ENCODE measurements at regions not wholly inside any gene's neighbourhood (a gene's known extent, or its start where the extent isn't known, plus 50 kb on each side); places are given as distances from the start of the nearest gene placed in this dataset.

- Histone ChIP-seq H4K8ac (ENCODE audit: low read depth, low read length) (no peak overlapping the region), H3K9me3 (replicated peaks in 1 of 2; ENCODE audit: control insufficient read depth in 2 of 2, insufficient read depth in 1 of 2, low read depth in 1 of 2, low read length in 2 of 2) (no peaks in the 10 kb centered on the region), H3K4me3 (ENCODE audit: low read length in 2 of 2) (no peak overlapping the region), H4K91ac (ENCODE audit: low read depth, low read length, poor library complexity) (no peak overlapping the region), H3K18ac (ENCODE audit: low read length) (no peak overlapping the region), H3K79me1 (ENCODE audit: low read depth, low read length) (no peaks in the 10 kb centered on the region), H2BK5ac (ENCODE audit: low read length) (no peak overlapping the region), H3K9ac (ENCODE audit: low read depth, low read length, poor library complexity) (no peak overlapping the region), H2BK15ac (ENCODE audit: low read length) (no peak overlapping the region), H3K27ac (replicated peaks; ENCODE audit: low read length) (no peak overlapping the region), H2BK120ac (ENCODE audit: low read depth, low read length) (no peak overlapping the region), H3K36me3 (replicated peaks in 1 of 2; ENCODE audit: control insufficient read depth in 2 of 2, insufficient read depth in 2 of 2, low read length in 2 of 2) (no peaks in the 10 kb centered on the region), H2AK5ac (ENCODE audit: low read depth, low read length) (no peak overlapping the region), H3K27me3 (ENCODE audit: control insufficient read depth in 3 of 3, insufficient read depth in 3 of 3, low read depth in 1 of 3, low read length in 3 of 3) (no peaks in the 10 kb centered on the region), H3K23ac (ENCODE audit: low read depth, low read length, poor library complexity) (no peak overlapping the region), H3K4me2 (ENCODE audit: insufficient read depth, low read length, poor library complexity, severe bottlenecking) (no peak overlapping the region), H2BK12ac (ENCODE audit: low read length) (no peak overlapping the region), H3K4me1 (ENCODE audit: control insufficient read depth in 2 of 2, insufficient read depth in 1 of 2, low read depth in 1 of 2, low read length in 2 of 2) (peaks cover 1 to 2% of the 10 kb centered on the region in 2 donors), H3K4ac (ENCODE audit: low read length) (no peak overlapping the region), H2AFZ (ENCODE audit: low read length) (no peak overlapping the region), H3K14ac (ENCODE audit: low read length) (no peak overlapping the region)
- no peak for DNase-seq (ENCODE audit: low spot score)
- no CpG with 5 or more reads among the region's 3 CpGs for WGBS, 2 donors (ENCODE audit: extremely low coverage in 2 of 2, insufficient read length in 2 of 2, insufficient replicate concordance in 1 of 2)
Observed at GRCh38 chr2:217186668-217187159, 326.9 kb upstream of the TNP1 start.

GRCh38 chr2:217186152-217186551 is 326.3 kb upstream of the TNP1 start:
- H4K91ac ChIP-seq (ENCODE audit: low read depth, low read length, poor library complexity), result no peak overlapping the region
- no peak overlapping the region for H3K9ac ChIP-seq (ENCODE audit: low read depth, low read length, poor library complexity)
- no peak overlapping the region for H2BK120ac ChIP-seq (ENCODE audit: low read depth, low read length)
- no peak overlapping the region for H2AFZ ChIP-seq (ENCODE audit: low read length)
- no peak for DNase-seq (ENCODE audit: low spot score)
- no peaks in the 10 kb centered on the region for H3K36me3 ChIP-seq (replicated peaks in 1 of 2; ENCODE audit: control insufficient read depth in 2 of 2, insufficient read depth in 2 of 2, low read length in 2 of 2)
- peaks cover 1 to 2% of the 10 kb centered on the region in 2 donors for H3K4me1 ChIP-seq (ENCODE audit: control insufficient read depth in 2 of 2, insufficient read depth in 1 of 2, low read depth in 1 of 2, low read length in 2 of 2)
- H2BK15ac ChIP-seq (ENCODE audit: low read length), result no peak overlapping the region
- H3K4me3 ChIP-seq (ENCODE audit: low read length in 2 of 2), result no peak overlapping the region
- H3K4me2 ChIP-seq (ENCODE audit: insufficient read depth, low read length, poor library complexity, severe bottlenecking), result no peak overlapping the region
- no peak overlapping the region for H3K4ac ChIP-seq (ENCODE audit: low read length)
- no peak overlapping the region for H2BK5ac ChIP-seq (ENCODE audit: low read length)
- no peaks in the 10 kb centered on the region for H3K27me3 ChIP-seq (ENCODE audit: control insufficient read depth in 3 of 3, insufficient read depth in 3 of 3, low read depth in 1 of 3, low read length in 3 of 3)
- no peak overlapping the region for H3K23ac ChIP-seq (ENCODE audit: low read depth, low read length, poor library complexity)
- H3K79me1 ChIP-seq (ENCODE audit: low read depth, low read length), result no peaks in the 10 kb centered on the region
- H2BK12ac ChIP-seq (ENCODE audit: low read length), result no peak overlapping the region
- no peak overlapping the region for H3K14ac ChIP-seq (ENCODE audit: low read length)
- no peak overlapping the region for H2AK5ac ChIP-seq (ENCODE audit: low read depth, low read length)
- WGBS, 2 donors (ENCODE audit: extremely low coverage in 2 of 2, insufficient read length in 2 of 2, insufficient replicate concordance in 1 of 2), result no CpG with 5 or more reads among the region's 6 CpGs
- H4K8ac ChIP-seq (ENCODE audit: low read depth, low read length), result no peak overlapping the region
- H3K18ac ChIP-seq (ENCODE audit: low read length), result no peak overlapping the region
- H3K27ac ChIP-seq (replicated peaks; ENCODE audit: low read length), result no peak overlapping the region
- H3K9me3 ChIP-seq (replicated peaks in 1 of 2; ENCODE audit: control insufficient read depth in 2 of 2, insufficient read depth in 1 of 2, low read depth in 1 of 2, low read length in 2 of 2), result no peaks in the 10 kb centered on the region

GRCh38 chr2:217185265-217185995 is 325.6 kb upstream of the TNP1 start:
- no CpG with 5 or more reads among the region's 7 CpGs for WGBS, 2 donors (ENCODE audit: extremely low coverage in 2 of 2, insufficient read length in 2 of 2, insufficient replicate concordance in 1 of 2)
- Histone ChIP-seq H3K4me3 (ENCODE audit: low read length in 2 of 2) (no peak overlapping the region), H2AFZ (ENCODE audit: low read length) (no peak overlapping the region), H3K9ac (ENCODE audit: low read depth, low read length, poor library complexity) (no peak overlapping the region), H3K14ac (ENCODE audit: low read length) (no peak overlapping the region), H2AK5ac (ENCODE audit: low read depth, low read length) (no peak overlapping the region), H2BK12ac (ENCODE audit: low read length) (no peak overlapping the region), H2BK5ac (ENCODE audit: low read length) (no peak overlapping the region), H4K91ac (ENCODE audit: low read depth, low read length, poor library complexity) (no peak overlapping the region), H3K4me1 (ENCODE audit: control insufficient read depth in 2 of 2, insufficient read depth in 1 of 2, low read depth in 1 of 2, low read length in 2 of 2) (peaks cover 1 to 2% of the 10 kb centered on the region in 2 donors), H3K18ac (ENCODE audit: low read length) (no peak overlapping the region), H3K27ac (replicated peaks; ENCODE audit: low read length) (no peak overlapping the region), H3K36me3 (replicated peaks in 1 of 2; ENCODE audit: control insufficient read depth in 2 of 2, insufficient read depth in 2 of 2, low read length in 2 of 2) (no peaks in the 10 kb centered on the region), H3K79me1 (ENCODE audit: low read depth, low read length) (no peaks in the 10 kb centered on the region), H3K4me2 (ENCODE audit: insufficient read depth, low read length, poor library complexity, severe bottlenecking) (no peak overlapping the region), H2BK120ac (ENCODE audit: low read depth, low read length) (no peak overlapping the region), H4K8ac (ENCODE audit: low read depth, low read length) (no peak overlapping the region), H3K4ac (ENCODE audit: low read length) (no peak overlapping the region), H3K9me3 (replicated peaks in 1 of 2; ENCODE audit: control insufficient read depth in 2 of 2, insufficient read depth in 1 of 2, low read depth in 1 of 2, low read length in 2 of 2) (no peaks in the 10 kb centered on the region), H2BK15ac (ENCODE audit: low read length) (no peak overlapping the region), H3K23ac (ENCODE audit: low read depth, low read length, poor library complexity) (no peak overlapping the region), H3K27me3 (ENCODE audit: control insufficient read depth in 3 of 3, insufficient read depth in 3 of 3, low read depth in 1 of 3, low read length in 3 of 3) (no peaks in the 10 kb centered on the region)
- DNase-seq (ENCODE audit: low spot score), result no peak

- Histone ChIP-seq H3K4me1 (ENCODE audit: control insufficient read depth in 2 of 2, insufficient read depth in 1 of 2, low read depth in 1 of 2, low read length in 2 of 2) (peaks cover 1 to 2% of the 10 kb centered on the region in 2 donors), H3K27ac (replicated peaks; ENCODE audit: low read length) (no peak overlapping the region), H3K9me3 (replicated peaks in 1 of 2; ENCODE audit: control insufficient read depth in 2 of 2, insufficient read depth in 1 of 2, low read depth in 1 of 2, low read length in 2 of 2) (peaks cover 0 to 2% of the 10 kb centered on the region in 2 donors), H3K23ac (ENCODE audit: low read depth, low read length, poor library complexity) (no peak overlapping the region), H3K36me3 (replicated peaks in 1 of 2; ENCODE audit: control insufficient read depth in 2 of 2, insufficient read depth in 2 of 2, low read length in 2 of 2) (no peaks in the 10 kb centered on the region), H3K18ac (ENCODE audit: low read length) (no peak overlapping the region), H3K27me3 (ENCODE audit: control insufficient read depth in 3 of 3, insufficient read depth in 3 of 3, low read depth in 1 of 3, low read length in 3 of 3) (no peaks in the 10 kb centered on the region), H2BK120ac (ENCODE audit: low read depth, low read length) (no peak overlapping the region), H4K8ac (ENCODE audit: low read depth, low read length) (no peak overlapping the region), H3K9ac (ENCODE audit: low read depth, low read length, poor library complexity) (no peak overlapping the region), H2AFZ (ENCODE audit: low read length) (no peak overlapping the region), H3K14ac (ENCODE audit: low read length) (no peak overlapping the region), H3K79me1 (ENCODE audit: low read depth, low read length) (no peaks in the 10 kb centered on the region), H2BK15ac (ENCODE audit: low read length) (no peak overlapping the region), H3K4me2 (ENCODE audit: insufficient read depth, low read length, poor library complexity, severe bottlenecking) (no peak overlapping the region), H3K4me3 (ENCODE audit: low read length in 2 of 2) (no peak overlapping the region), H3K4ac (ENCODE audit: low read length) (no peak overlapping the region), H2BK5ac (ENCODE audit: low read length) (no peak overlapping the region), H2AK5ac (ENCODE audit: low read depth, low read length) (no peak overlapping the region), H4K91ac (ENCODE audit: low read depth, low read length, poor library complexity) (no peak overlapping the region), H2BK12ac (ENCODE audit: low read length) (no peak overlapping the region)
- DNase-seq (ENCODE audit: low spot score), result no peak
- no CpG with 5 or more reads among the region's 2 CpGs for WGBS, 2 donors (ENCODE audit: extremely low coverage in 2 of 2, insufficient read length in 2 of 2, insufficient replicate concordance in 1 of 2)
Observed at GRCh38 chr2:217184242-217184641, 324.4 kb upstream of the TNP1 start.

Data from neuronal stem cell (in vitro differentiated cells).